DOHH2 (cell line): ENCODE measurements at regions not wholly inside any gene's neighbourhood (a gene's known extent, or its start where the extent isn't known, plus 50 kb on each side); places are given as distances from the start of the nearest gene placed in this dataset.

ENCODE experiments used
- H3F3A ChIP-seq: fragments of 200-600 bp; sonication (generic), shearing (Covaris generic); 2 replicates; pipeline ENCODE4 v1.6.0; 2016; ENCODE audit warnings: antibody characterized with exemption, mild to moderate bottlenecking; ENCODE audit not compliant: control insufficient read depth, insufficient read depth
- H3K27ac ChIP-seq: fragments of 200-600 bp; sonication (generic); 2 replicates; pipeline ENCODE4 v1.5.1; 2014; ENCODE audit warnings: low read depth, mild to moderate bottlenecking, low read length, moderate library complexity
- H3K27me3 ChIP-seq: fragments of 200-600 bp; sonication (generic); 2 replicates; pipeline ENCODE4 v1.6.1; 2014; ENCODE audit warnings: mild to moderate bottlenecking, low read length, mixed read lengths; ENCODE audit not compliant: control insufficient read depth
- H3K36me3 ChIP-seq: fragments of 200-600 bp; sonication (generic); 2 replicates; pipeline ENCODE4 v1.6.1; 2014; ENCODE audit warnings: mild to moderate bottlenecking, low read length, moderate library complexity, mixed read lengths; ENCODE audit not compliant: control insufficient read depth
- H3K4me1 ChIP-seq: fragments of 200-600 bp; sonication (generic); 2 replicates; pipeline ENCODE4 v1.6.1; 2014; ENCODE audit warnings: mild to moderate bottlenecking, low read length, mixed read lengths; ENCODE audit not compliant: control insufficient read depth
- H3K4me2 ChIP-seq: fragments of 200-600 bp; sonication (generic); 2 replicates; pipeline ENCODE4 v1.6.0; 2014; ENCODE audit warnings: mild to moderate bottlenecking, low read length, moderate library complexity
- H3K4me3 ChIP-seq: fragments of 200-600 bp; sonication (generic); 2 replicates; pipeline ENCODE4 v1.5.1; 2014; ENCODE audit warnings: mild to moderate bottlenecking, low read length, mixed read lengths
- H3K79me2 ChIP-seq: fragments of 200-600 bp; sonication (generic); 2 replicates; pipeline ENCODE4 v1.6.1; 2014; ENCODE audit warnings: mild to moderate bottlenecking, low read length, mixed read lengths; ENCODE audit not compliant: control insufficient read depth
- H3K9me2 ChIP-seq: fragments of 200-600 bp; sonication (generic); replicated peaks from 2 replicates; pipeline ENCODE4 v1.6.1; 2014; ENCODE audit warnings: mild to moderate bottlenecking, low read length, mixed read lengths; ENCODE audit not compliant: control insufficient read depth
- H3K9me3 ChIP-seq: fragments of 200-600 bp; sonication (generic); 2 replicates; pipeline ENCODE4 v1.6.1; 2014; ENCODE audit warnings: antibody characterized with exemption, low read length, mixed read lengths; ENCODE audit not compliant: control insufficient read depth, insufficient read depth
- H4K20me1 ChIP-seq: fragments of 200-600 bp; sonication (generic); 2 replicates; pipeline ENCODE4 v1.6.0; 2014; ENCODE audit warnings: low read depth, mild to moderate bottlenecking, antibody characterized with exemption, low read length, moderate library complexity; ENCODE audit not compliant: control insufficient read depth, insufficient read depth
- CTCF ChIP-seq: fragments of 200-600 bp; sonication (generic); IDR thresholded peaks from one replicate; pipeline ENCODE4 v1.5.1; 2014; ENCODE audit warnings: antibody characterized with exemption, mild to moderate bottlenecking, low read depth, low read length; ENCODE audit not compliant: poor library complexity, severe bottlenecking
- EZH2phosphoT487 ChIP-seq: fragments of 200-600 bp; sonication (generic); IDR thresholded peaks from 2 replicates; pipeline ENCODE4 v1.6.1; 2017; ENCODE audit warnings: borderline replicate concordance, mild to moderate bottlenecking, antibody characterized with exemption, low read length, moderate library complexity, mixed read lengths

DNA sequence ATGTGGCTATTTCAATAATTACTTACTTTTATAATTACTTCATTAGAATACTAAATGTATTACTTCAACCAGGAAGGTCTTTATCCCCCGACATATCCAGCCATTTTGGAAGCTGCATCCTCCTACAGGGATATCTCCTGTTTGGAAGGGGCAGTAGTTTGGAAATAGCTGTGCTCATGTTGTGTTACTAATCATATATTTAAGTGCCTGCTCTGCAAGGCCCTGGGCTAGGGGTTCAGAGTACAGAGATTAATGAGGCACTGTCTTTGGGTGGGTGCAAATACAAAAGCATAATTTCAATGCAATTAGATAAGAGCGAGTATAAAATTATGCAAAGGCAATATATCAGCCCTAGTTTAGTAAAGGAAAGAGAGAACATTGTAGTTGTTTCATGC, 146.3 kb upstream of the RARB start:
- H3K4me1 ChIP-seq: no peaks in the 10 kb centered on the region
- no peaks in the 10 kb centered on the region for H3K9me3 ChIP-seq
- no peak overlapping the region for H3K27ac ChIP-seq
- H3K27me3 ChIP-seq: no peaks in the 10 kb centered on the region
- no peak for TF ChIP-seq CTCF
- no peak for TF ChIP-seq EZH2phosphoT487
- H3K79me2 ChIP-seq: no peaks in the 10 kb centered on the region
- H3F3A ChIP-seq: no peaks in the 10 kb centered on the region
- no peaks in the 10 kb centered on the region for H4K20me1 ChIP-seq
- no peak overlapping the region for H3K4me3 ChIP-seq
- H3K9me2 ChIP-seq: no peaks in the 10 kb centered on the region
- no peaks in the 10 kb centered on the region for H3K36me3 ChIP-seq
- H3K4me2 ChIP-seq: no peak overlapping the region

- H3F3A ChIP-seq: no peaks in the 10 kb centered on the region
- H3K27ac ChIP-seq: no peak overlapping the region
- no peak overlapping the region for H3K4me2 ChIP-seq
- H3K36me3 ChIP-seq: no peaks in the 10 kb centered on the region
- H3K4me1 ChIP-seq: no peaks in the 10 kb centered on the region
- TF ChIP-seq EZH2phosphoT487: no peak
- TF ChIP-seq CTCF: no peak
- H3K79me2 ChIP-seq: no peaks in the 10 kb centered on the region
- no peaks in the 10 kb centered on the region for H3K9me3 ChIP-seq
- H3K9me2 ChIP-seq: no peaks in the 10 kb centered on the region
- H3K4me3 ChIP-seq: no peak overlapping the region
- no peaks in the 10 kb centered on the region for H3K27me3 ChIP-seq
- H4K20me1 ChIP-seq: no peaks in the 10 kb centered on the region
Observed at GRCh38 chr3:25283613-25284012, 144.4 kb upstream of the RARB start.

DNA sequence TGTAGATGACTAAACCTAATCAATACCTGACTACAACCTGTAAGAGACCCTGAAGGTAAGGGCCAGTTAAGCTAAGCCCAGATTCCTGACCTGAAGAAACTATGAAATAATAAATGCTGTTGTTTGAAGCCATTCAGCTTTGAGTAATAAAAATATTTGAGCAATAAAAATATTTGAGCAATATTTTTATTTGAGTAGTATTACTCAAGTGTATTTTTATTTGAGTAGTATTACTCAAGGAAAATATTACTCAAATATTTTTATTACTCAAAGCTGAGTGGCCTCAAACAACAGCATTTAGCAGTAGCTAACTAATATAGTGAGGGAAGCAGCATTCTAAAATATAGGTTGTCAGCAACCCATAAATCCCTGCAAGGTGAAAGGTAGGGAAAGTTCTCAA, 143.8 kb upstream of the RARB start:
- Histone ChIP-seq H3K36me3 (no peaks in the 10 kb centered on the region), H3K9me3 (no peaks in the 10 kb centered on the region), H3K79me2 (no peaks in the 10 kb centered on the region), H3K4me2 (no peak overlapping the region), H3K27ac (no peak overlapping the region), H3K27me3 (no peaks in the 10 kb centered on the region), H3K4me1 (no peaks in the 10 kb centered on the region), H3K4me3 (no peak overlapping the region), H3K9me2 (no peaks in the 10 kb centered on the region), H3F3A (no peaks in the 10 kb centered on the region), H4K20me1 (no peaks in the 10 kb centered on the region)
- no peak for TF ChIP-seq CTCF

DNA sequence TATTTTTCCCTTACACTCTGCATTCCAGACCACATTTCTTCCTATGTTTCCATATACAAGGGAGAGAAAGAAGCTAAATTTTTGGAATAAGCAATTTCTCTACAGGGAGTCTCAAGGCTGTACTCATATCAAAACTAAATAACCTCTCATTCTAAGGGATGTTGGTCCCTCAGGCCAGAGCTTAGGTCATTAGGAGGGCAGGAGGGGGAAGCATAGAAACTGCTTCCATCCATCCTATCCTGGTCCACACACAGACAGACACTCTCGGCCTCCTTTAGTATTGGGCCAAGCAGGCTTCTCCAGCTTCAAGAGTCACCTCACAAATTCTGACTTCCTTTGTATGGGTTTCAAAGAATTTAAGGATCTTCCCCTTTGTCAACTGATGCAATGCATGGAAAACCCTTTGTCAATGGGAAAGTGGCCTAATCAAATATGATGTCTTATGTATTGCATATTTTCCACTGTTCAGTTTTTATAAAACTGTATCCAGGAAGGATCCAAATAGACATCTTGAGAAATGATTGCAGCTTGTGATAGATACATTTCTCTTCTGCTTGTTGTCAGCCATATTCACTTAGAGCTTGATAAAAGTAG, 140.7 kb upstream of the RARB start:
- Histone ChIP-seq H4K20me1 (no peaks in the 10 kb centered on the region), H3K79me2 (no peaks in the 10 kb centered on the region), H3K9me3 (no peaks in the 10 kb centered on the region), H3K4me1 (no peaks in the 10 kb centered on the region), H3K9me2 (no peaks in the 10 kb centered on the region), H3K36me3 (no peaks in the 10 kb centered on the region), H3K4me3 (no peak overlapping the region), H3K4me2 (no peak overlapping the region), H3F3A (no peaks in the 10 kb centered on the region), H3K27me3 (no peaks in the 10 kb centered on the region), H3K27ac (no peak overlapping the region)
- no peak for TF ChIP-seq EZH2phosphoT487
- no peak for TF ChIP-seq CTCF
